Calu3 (cell line): ENCODE measurements at regions not wholly inside any gene's neighbourhood (a gene's known extent, or its start where the extent isn't known, plus 50 kb on each side); places are given as distances from the start of the nearest gene placed in this dataset.
"Not testable (repeated sequence)": the region's sequence is repeated elsewhere in the genome, so short reads cannot be mapped to it uniquely, and the experiment has no call there.

Source experiments
- BruUV-seq: library from RNA; stranded (reverse); fragments of 400-500 nt; replicated peaks from 2 replicates; lab custom pipeline; 2021; lab: Mats Ljungman, UMichigan
- CTCF ChIA-PET: fragments of 300-600 bp; sonication (Branson Sonifier 250); formaldehyde crosslinking; loops from one replicate; lab custom pipeline; 2022; ENCODE audit warnings: antibody characterized with exemption; lab: Charles Lee
- DNase-seq: peaks from one replicate; pipeline ENCODE4 v3.0.0; 2022
- H3K27ac Mint-ChIP-seq: one replicate; pipeline ENCODE4 v1.8.0; 2022; ENCODE audit warnings: mixed read lengths; ENCODE audit not compliant: unreplicated experiment
- H3K27me3 Mint-ChIP-seq: one replicate; pipeline ENCODE4 v1.8.0; 2022; ENCODE audit warnings: mixed read lengths; ENCODE audit not compliant: unreplicated experiment
- H3K36me3 Mint-ChIP-seq: one replicate; pipeline ENCODE4 v1.8.0; 2022; ENCODE audit warnings: mild to moderate bottlenecking, moderate library complexity, mixed read lengths; ENCODE audit not compliant: insufficient read depth, unreplicated experiment
- H3K4me1 Mint-ChIP-seq: one replicate; pipeline ENCODE4 v1.8.0; 2022; ENCODE audit warnings: mild to moderate bottlenecking, low read depth, mixed read lengths; ENCODE audit not compliant: unreplicated experiment
- H3K4me3 Mint-ChIP-seq: one replicate; pipeline ENCODE4 v1.8.0; 2022; ENCODE audit warnings: mild to moderate bottlenecking, low read depth, moderate library complexity, mixed read lengths; ENCODE audit not compliant: unreplicated experiment
- H3K9me3 Mint-ChIP-seq: one replicate; pipeline ENCODE4 v1.8.0; 2022; ENCODE audit warnings: low read depth, mixed read lengths; ENCODE audit not compliant: unreplicated experiment
- CTCF ChIP-seq: fragments of 200-600 bp; IDR thresholded peaks from one replicate; pipeline ENCODE4 v1.8.0; 2022; ENCODE audit warnings: antibody characterized with exemption; ENCODE audit not compliant: unreplicated experiment
- intact Hi-C: fragments of 100-400 bp; cut with micrococcal nuclease; formaldehyde crosslinking; loops from one replicate; pipeline ENCODE4 v1.10.0; 2022; ENCODE audit not compliant: unreplicated experiment

GRCh38 chr4:64737026-64737853, 328.0 kb upstream of the TECRL start:
- intact Hi-C loops = no loop called here

GRCh38 chr4:64729561-64729960, 320.3 kb upstream of the TECRL start:
- DNase-seq = no peak
- no peak overlapping the region for H3K4me3 Mint-ChIP-seq
- no peak overlapping the region for H3K27ac Mint-ChIP-seq
- BruUV-seq = no TSS peak
- H3K9me3 Mint-ChIP-seq = peaks cover 4% of the 10 kb centered on the region
- H3K4me1 Mint-ChIP-seq = no peaks in the 10 kb centered on the region
- CTCF ChIA-PET = no interaction called here
- intact Hi-C loops = no loop called here
- no peak for TF ChIP-seq CTCF
- H3K36me3 Mint-ChIP-seq = no peaks in the 10 kb centered on the region
- H3K27me3 Mint-ChIP-seq = no peaks in the 10 kb centered on the region

More at GRCh38 chr4:64737026-64737853, 328.0 kb upstream of the TECRL start:
- CTCF ChIA-PET = no interaction called here
- Mint-ChIP-seq H3K27ac (no peak overlapping the region), H3K27me3 (no peaks in the 10 kb centered on the region), H3K36me3 (no peaks in the 10 kb centered on the region), H3K9me3 (no peaks in the 10 kb centered on the region), H3K4me1 (no peaks in the 10 kb centered on the region), H3K4me3 (no peak overlapping the region)
- BruUV-seq = no TSS peak
- no peak for TF ChIP-seq CTCF
- no peak for DNase-seq

- Mint-ChIP-seq H3K9me3 (peaks cover 4% of the 10 kb centered on the region), H3K27ac (no peak overlapping the region), H3K4me3 (no peak overlapping the region), H3K36me3 (no peaks in the 10 kb centered on the region), H3K4me1 (no peaks in the 10 kb centered on the region), H3K27me3 (no peaks in the 10 kb centered on the region)
- CTCF ChIA-PET = no interaction called here
- BruUV-seq = no TSS peak
- no peak for TF ChIP-seq CTCF
- intact Hi-C loops = no loop called here
- DNase-seq = no peak
Measured at GRCh38 chr4:64727960-64728359, 318.7 kb upstream of the TECRL start.

- BruUV-seq, H3K9me3 Mint-ChIP-seq, H3K27ac Mint-ChIP-seq, H3K27me3 Mint-ChIP-seq, H3K4me1 Mint-ChIP-seq, DNase-seq, H3K36me3 Mint-ChIP-seq, intact Hi-C loops, CTCF ChIA-PET, H3K4me3 Mint-ChIP-seq: not testable (repeated sequence)
Measured at GRCh38 chr4:64727391-64727790, 318.1 kb upstream of the TECRL start.

- DNase-seq = no peak
- intact Hi-C loops = no loop called here
- H3K9me3 Mint-ChIP-seq = peaks cover 4% of the 10 kb centered on the region
- H3K36me3 Mint-ChIP-seq = no peaks in the 10 kb centered on the region
- CTCF ChIA-PET = interaction anchor here (0.6 kb wide), 1 partner anchor 16 kb away, joined by 3 read pairs; no protein-coding TSS in a partner anchor
- no peaks in the 10 kb centered on the region for H3K4me1 Mint-ChIP-seq
- H3K4me3 Mint-ChIP-seq = no peak overlapping the region
- no TSS peak for BruUV-seq
- no peak for TF ChIP-seq CTCF
- H3K27ac Mint-ChIP-seq = no peak overlapping the region
- no peaks in the 10 kb centered on the region for H3K27me3 Mint-ChIP-seq
Measured at GRCh38 chr4:64724689-64725088, 315.4 kb upstream of the TECRL start.
